ENCODE measurements at regions not wholly inside any gene's neighbourhood (a gene's known extent, or its start where the extent isn't known, plus 50 kb on each side); places are given as distances from the start of the nearest gene placed in this dataset.

DNA sequence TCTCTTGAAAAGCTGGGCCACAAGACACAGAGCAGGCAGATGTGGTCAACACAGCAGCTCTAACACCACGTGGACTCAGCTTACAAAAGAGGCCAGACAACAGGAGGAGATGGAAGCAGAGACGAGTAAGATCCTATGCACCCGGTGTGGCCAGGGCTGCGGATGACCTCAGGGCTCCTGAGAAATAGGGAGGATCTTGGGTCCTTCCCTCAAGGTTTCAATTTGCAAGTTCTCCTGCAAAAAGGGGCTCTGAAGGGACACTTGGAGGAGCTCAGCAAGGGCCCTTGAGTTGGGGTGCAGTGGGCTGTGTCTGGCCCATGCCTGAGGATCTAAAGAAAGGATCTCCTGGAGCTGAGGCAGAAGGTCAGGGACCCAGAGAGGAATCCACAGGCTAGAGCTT, 249.5 kb upstream of the IGF1R start:
- H3K79me2 ChIP-seq (ENCODE audit: control insufficient read depth, insufficient read depth, low read length): no peaks in the 10 kb centered on the region
- no peak overlapping the region for H2AFZ ChIP-seq (ENCODE audit: low read length)
- DNase-seq (ENCODE audit: low read depth in 2 of 2): no peak
- H3K9me3 ChIP-seq (ENCODE audit: control insufficient read depth, insufficient read depth, low read depth, low read length): no peaks in the 10 kb centered on the region
- TF ChIP-seq, protein P1, sequence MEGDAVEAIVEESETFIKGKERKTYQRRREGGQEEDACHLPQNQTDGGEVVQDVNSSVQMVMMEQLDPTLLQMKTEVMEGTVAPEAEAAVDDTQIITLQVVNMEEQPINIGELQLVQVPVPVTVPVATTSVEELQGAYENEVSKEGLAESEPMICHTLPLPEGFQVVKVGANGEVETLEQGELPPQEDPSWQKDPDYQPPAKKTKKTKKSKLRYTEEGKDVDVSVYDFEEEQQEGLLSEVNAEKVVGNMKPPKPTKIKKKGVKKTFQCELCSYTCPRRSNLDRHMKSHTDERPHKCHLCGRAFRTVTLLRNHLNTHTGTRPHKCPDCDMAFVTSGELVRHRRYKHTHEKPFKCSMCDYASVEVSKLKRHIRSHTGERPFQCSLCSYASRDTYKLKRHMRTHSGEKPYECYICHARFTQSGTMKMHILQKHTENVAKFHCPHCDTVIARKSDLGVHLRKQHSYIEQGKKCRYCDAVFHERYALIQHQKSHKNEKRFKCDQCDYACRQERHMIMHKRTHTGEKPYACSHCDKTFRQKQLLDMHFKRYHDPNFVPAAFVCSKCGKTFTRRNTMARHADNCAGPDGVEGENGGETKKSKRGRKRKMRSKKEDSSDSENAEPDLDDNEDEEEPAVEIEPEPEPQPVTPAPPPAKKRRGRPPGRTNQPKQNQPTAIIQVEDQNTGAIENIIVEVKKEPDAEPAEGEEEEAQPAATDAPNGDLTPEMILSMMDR (conservative IDR thresholded peaks at IDR 0.05 in 1 of 2, IDR thresholded peaks at IDR 0.05 in 1 of 2; ENCODE audit: low read depth in 1 of 2, low read length in 2 of 2): no peak
- no peak for TF ChIP-seq EZH2 (IDR thresholded peaks at IDR 0.05; ENCODE audit: low read length, missing control alignments)
- no peaks in the 10 kb centered on the region for H4K20me1 ChIP-seq (ENCODE audit: control insufficient read depth, extremely low read depth, insufficient read depth, low read length)
- H3K9ac ChIP-seq (ENCODE audit: insufficient read depth, low read length): no peak overlapping the region
- no peaks in the 10 kb centered on the region for H3K36me3 ChIP-seq (ENCODE audit: control insufficient read depth, insufficient read depth, low read length)
- no peak overlapping the region for H3K27ac ChIP-seq (ENCODE audit: insufficient read depth, low read length)
- H3K4me2 ChIP-seq (ENCODE audit: extremely low read depth, insufficient read depth, low read length): no peak overlapping the region
- H3K4me3 ChIP-seq (replicated peaks in 1 of 4; ENCODE audit: control extremely low read depth in 1 of 4, insufficient read depth in 1 of 4, low read depth in 3 of 4, low read length in 4 of 4): no peak overlapping the region
- H3K27me3 ChIP-seq (ENCODE audit: control insufficient read depth, insufficient read depth, low read length): no peaks in the 10 kb centered on the region
- no peaks in the 10 kb centered on the region for H3K4me1 ChIP-seq (ENCODE audit: control insufficient read depth, extremely low read depth, insufficient read depth, low read length)

DNA sequence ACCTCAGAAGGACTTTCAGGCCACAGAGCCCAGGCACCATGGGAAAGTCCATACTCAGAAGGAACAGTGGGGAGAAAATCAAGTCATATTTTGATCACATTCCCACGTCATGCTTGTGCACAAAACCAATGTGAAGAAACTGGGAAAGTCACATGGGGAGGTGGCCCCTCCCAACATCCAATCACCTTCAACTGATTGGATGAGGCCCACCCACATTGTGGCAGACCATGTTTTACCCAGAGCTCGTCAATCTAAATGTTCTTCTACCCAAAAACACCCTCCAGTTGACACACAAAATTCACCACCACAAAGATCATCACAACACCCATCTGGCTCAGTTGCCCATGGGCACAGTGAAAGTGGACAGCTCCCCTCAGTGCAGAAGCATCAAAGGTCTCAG, 248.2 kb upstream of the IGF1R start:
- no peaks in the 10 kb centered on the region for H3K79me2 ChIP-seq (ENCODE audit: control insufficient read depth, insufficient read depth, low read length)
- no peaks in the 10 kb centered on the region for H3K36me3 ChIP-seq (ENCODE audit: control insufficient read depth, insufficient read depth, low read length)
- H3K4me1 ChIP-seq (ENCODE audit: control insufficient read depth, extremely low read depth, insufficient read depth, low read length): no peaks in the 10 kb centered on the region
- no peak overlapping the region for H3K4me3 ChIP-seq (replicated peaks in 1 of 4; ENCODE audit: control extremely low read depth in 1 of 4, insufficient read depth in 1 of 4, low read depth in 3 of 4, low read length in 4 of 4)
- DNase-seq (ENCODE audit: low read depth in 2 of 2): no peak
- no peak overlapping the region for H3K4me2 ChIP-seq (ENCODE audit: extremely low read depth, insufficient read depth, low read length)
- H3K27ac ChIP-seq (ENCODE audit: insufficient read depth, low read length): no peak overlapping the region
- no peak overlapping the region for H3K9ac ChIP-seq (ENCODE audit: insufficient read depth, low read length)
- H4K20me1 ChIP-seq (ENCODE audit: control insufficient read depth, extremely low read depth, insufficient read depth, low read length): no peaks in the 10 kb centered on the region
- no peaks in the 10 kb centered on the region for H3K9me3 ChIP-seq (ENCODE audit: control insufficient read depth, insufficient read depth, low read depth, low read length)
- TF ChIP-seq, protein P1 (conservative IDR thresholded peaks at IDR 0.05 in 1 of 2, IDR thresholded peaks at IDR 0.05 in 1 of 2; ENCODE audit: low read depth in 1 of 2, low read length in 2 of 2): no peak
- no peaks in the 10 kb centered on the region for H3K27me3 ChIP-seq (ENCODE audit: control insufficient read depth, insufficient read depth, low read length)
- no peak overlapping the region for H2AFZ ChIP-seq (ENCODE audit: low read length)

DNA sequence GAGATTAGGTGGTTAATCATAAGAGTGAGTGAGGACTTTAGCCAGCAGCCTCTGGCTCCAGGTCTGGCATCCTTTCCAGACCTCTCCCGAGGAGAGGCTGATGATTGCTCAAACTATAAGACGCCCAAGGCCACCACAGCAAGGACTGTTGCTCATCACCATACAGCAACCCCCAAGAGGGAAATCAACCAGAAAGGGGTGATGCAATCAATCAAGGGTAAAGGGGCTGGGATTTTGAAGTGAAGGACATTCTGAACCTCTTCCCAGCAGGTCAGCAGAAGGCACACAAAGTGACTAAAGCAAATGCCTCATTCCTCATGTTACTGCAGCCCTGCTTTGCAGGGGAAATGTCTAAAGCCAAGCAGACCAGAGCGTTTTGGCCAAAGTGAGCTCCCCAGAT, 247.3 kb upstream of the IGF1R start:
- no peak for TF ChIP-seq EZH2 (IDR thresholded peaks at IDR 0.05; ENCODE audit: low read length, missing control alignments)
- TF ChIP-seq, protein P1 (conservative IDR thresholded peaks at IDR 0.05 in 1 of 2, IDR thresholded peaks at IDR 0.05 in 1 of 2; ENCODE audit: low read depth in 1 of 2, low read length in 2 of 2): no peak
- no peak overlapping the region for H3K4me2 ChIP-seq (ENCODE audit: extremely low read depth, insufficient read depth, low read length)
- no peak overlapping the region for H3K4me3 ChIP-seq (replicated peaks in 1 of 4; ENCODE audit: control extremely low read depth in 1 of 4, insufficient read depth in 1 of 4, low read depth in 3 of 4, low read length in 4 of 4)
- no peak overlapping the region for H2AFZ ChIP-seq (ENCODE audit: low read length)
- H3K27me3 ChIP-seq (ENCODE audit: control insufficient read depth, insufficient read depth, low read length): no peaks in the 10 kb centered on the region
- H3K9me3 ChIP-seq (ENCODE audit: control insufficient read depth, insufficient read depth, low read depth, low read length): no peaks in the 10 kb centered on the region
- H3K4me1 ChIP-seq (ENCODE audit: control insufficient read depth, extremely low read depth, insufficient read depth, low read length): no peaks in the 10 kb centered on the region
- H3K36me3 ChIP-seq (ENCODE audit: control insufficient read depth, insufficient read depth, low read length): no peaks in the 10 kb centered on the region
- no peaks in the 10 kb centered on the region for H3K79me2 ChIP-seq (ENCODE audit: control insufficient read depth, insufficient read depth, low read length)
- no peak overlapping the region for H3K27ac ChIP-seq (ENCODE audit: insufficient read depth, low read length)
- no peak overlapping the region for H3K9ac ChIP-seq (ENCODE audit: insufficient read depth, low read length)
- no peak for DNase-seq (ENCODE audit: low read depth in 2 of 2)
- no peaks in the 10 kb centered on the region for H4K20me1 ChIP-seq (ENCODE audit: control insufficient read depth, extremely low read depth, insufficient read depth, low read length)
